Osteoblast (primary cell): ENCODE measurements at regions not wholly inside any gene's neighbourhood (a gene's known extent, or its start where the extent isn't known, plus 50 kb on each side); places are given as distances from the start of the nearest gene placed in this dataset.

Source experiments
- DNase-seq: peaks from one replicate; pipeline ENCODE4 v3.0.0; 2011; ENCODE audit warnings: low spot score, mixed read lengths; ENCODE audit not compliant: insufficient read length; ENCODE audit errors: missing footprints
- H2AFZ ChIP-seq: 2 replicates; pipeline ENCODE4 v1.6.0; 2011; ENCODE audit warnings: mild to moderate bottlenecking, low read length
- H3K27ac ChIP-seq: 2 replicates; pipeline ENCODE4 v1.5.1; 2011; ENCODE audit warnings: mild to moderate bottlenecking, low read depth, low read length, moderate library complexity
- H3K27me3 ChIP-seq: 2 replicates; pipeline ENCODE4 v1.6.0; 2012; ENCODE audit warnings: mild to moderate bottlenecking, control low read depth, inconsistent platforms, low read length, moderate library complexity; ENCODE audit not compliant: insufficient read depth
- H3K36me3 ChIP-seq: 2 replicates; pipeline ENCODE4 v1.5.1; 2011; ENCODE audit warnings: mild to moderate bottlenecking, low read length, control low read depth, moderate library complexity; ENCODE audit not compliant: insufficient read depth
- H3K4me1 ChIP-seq: 2 replicates; pipeline ENCODE4 v1.5.1; 2011; ENCODE audit warnings: mild to moderate bottlenecking, low read length, control low read depth, moderate library complexity; ENCODE audit not compliant: insufficient read depth
- H3K4me2 ChIP-seq: 2 replicates; pipeline ENCODE4 v1.6.0; 2011; ENCODE audit warnings: mild to moderate bottlenecking, low read length; ENCODE audit not compliant: insufficient read depth
- H3K4me3 ChIP-seq: fragments of 200-600 bp; sonication (generic); 3 replicates; pipeline ENCODE4 v1.5.1; 2012; ENCODE audit warnings: mild to moderate bottlenecking, low read length, inconsistent platforms; ENCODE audit not compliant: insufficient read depth
- H3K79me2 ChIP-seq: 2 replicates; pipeline ENCODE4 v1.6.0; 2012; ENCODE audit warnings: mild to moderate bottlenecking, low read length, control low read depth, inconsistent platforms; ENCODE audit not compliant: insufficient read depth
- H3K9me3 ChIP-seq: 2 replicates; pipeline ENCODE4 v1.5.1; 2011; ENCODE audit warnings: low read depth, low read length, control low read depth
- H4K20me1 ChIP-seq: 2 replicates; pipeline ENCODE4 v1.6.0; 2012; ENCODE audit warnings: mild to moderate bottlenecking, low read length, control low read depth; ENCODE audit not compliant: insufficient read depth
- CTCF ChIP-seq: IDR thresholded peaks from 2 replicates; pipeline ENCODE4 v1.5.1; 2011; ENCODE audit warnings: mild to moderate bottlenecking, low read depth, low read length, moderate library complexity; ENCODE audit errors: extremely low read depth

GRCh38 chr18:65359479-65359878 is 391.3 kb upstream of the CDH7 start:
- no peak overlapping the region for H3K4me3 ChIP-seq
- peaks cover 5% of the 10 kb centered on the region for H3K9me3 ChIP-seq
- no peak overlapping the region for H3K27ac ChIP-seq
- H2AFZ ChIP-seq, result no peak overlapping the region
- H3K4me2 ChIP-seq, result no peak overlapping the region
- H3K79me2 ChIP-seq, result no peaks in the 10 kb centered on the region
- no peaks in the 10 kb centered on the region for H3K36me3 ChIP-seq
- DNase-seq, result no peak
- H3K4me1 ChIP-seq, result no peaks in the 10 kb centered on the region
- no peak for TF ChIP-seq CTCF
- H3K27me3 ChIP-seq, result no peaks in the 10 kb centered on the region
- H4K20me1 ChIP-seq, result no peaks in the 10 kb centered on the region

- H3K36me3 ChIP-seq, result no peaks in the 10 kb centered on the region
- TF ChIP-seq CTCF, result no peak
- no peaks in the 10 kb centered on the region for H3K79me2 ChIP-seq
- H4K20me1 ChIP-seq, result no peaks in the 10 kb centered on the region
- H3K4me2 ChIP-seq, result no peak overlapping the region
- H3K27ac ChIP-seq, result no peak overlapping the region
- H3K4me3 ChIP-seq, result no peak overlapping the region
- H3K27me3 ChIP-seq, result no peaks in the 10 kb centered on the region
- no peaks in the 10 kb centered on the region for H3K4me1 ChIP-seq
- H3K9me3 ChIP-seq, result peaks cover 5% of the 10 kb centered on the region
- no peak overlapping the region for H2AFZ ChIP-seq
- DNase-seq, result no peak
Measured at GRCh38 chr18:65358306-65358705, 392.5 kb upstream of the CDH7 start.

GRCh38 chr18:65352186-65352585 is 398.6 kb upstream of the CDH7 start:
- Histone ChIP-seq H3K27ac (no peak overlapping the region), H4K20me1 (no peaks in the 10 kb centered on the region), H2AFZ (no peak overlapping the region), H3K9me3 (no peaks in the 10 kb centered on the region), H3K4me1 (no peaks in the 10 kb centered on the region), H3K79me2 (no peaks in the 10 kb centered on the region), H3K36me3 (no peaks in the 10 kb centered on the region), H3K4me2 (no peak overlapping the region), H3K27me3 (no peaks in the 10 kb centered on the region), H3K4me3 (no peak overlapping the region)
- no peak for DNase-seq
- TF ChIP-seq CTCF, result no peak

- Histone ChIP-seq H3K79me2 (no peaks in the 10 kb centered on the region), H3K4me1 (no peaks in the 10 kb centered on the region), H3K9me3 (peaks cover 4% of the 10 kb centered on the region), H3K27me3 (no peaks in the 10 kb centered on the region), H4K20me1 (no peaks in the 10 kb centered on the region), H3K36me3 (no peaks in the 10 kb centered on the region), H3K4me3 (no peak overlapping the region), H3K4me2 (no peak overlapping the region), H3K27ac (no peak overlapping the region), H2AFZ (no peak overlapping the region)
- TF ChIP-seq CTCF, result no peak
- no peak for DNase-seq
Measured at GRCh38 chr18:65349635-65350034, 401.2 kb upstream of the CDH7 start.
